ENCODE measurements at regions not wholly inside any gene's neighbourhood (a gene's known extent, or its start where the extent isn't known, plus 50 kb on each side); places are given as distances from the start of the nearest gene placed in this dataset.

DNA sequence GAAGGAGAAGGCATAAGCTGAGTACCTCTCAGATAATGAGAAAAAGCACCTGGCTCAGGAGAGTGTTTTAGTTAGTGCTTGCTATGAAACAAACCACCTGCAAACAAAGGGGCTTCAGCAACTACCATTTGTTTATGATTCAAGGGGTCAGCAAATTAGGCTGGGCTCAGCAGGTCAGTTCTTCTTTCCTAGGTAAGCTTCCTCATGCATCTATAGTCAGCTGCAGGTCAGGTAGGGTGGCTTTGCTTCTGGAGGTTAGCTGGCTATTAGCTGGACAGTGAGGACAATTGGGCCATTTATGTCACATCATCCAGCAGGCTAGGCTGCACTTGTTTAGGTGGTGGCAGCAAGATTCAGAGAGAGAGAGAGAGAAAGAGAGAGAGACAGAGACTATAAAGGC, 185.5 kb downstream of the EMX2 start:
- CTCF ChIA-PET, result no interaction called here
- POLR2A ChIA-PET (ENCODE audit: low non-redundant PET), result no interaction called here
- BruUV-seq (replicated peaks), result no TSS peak
- H3K36me3 ChIP-seq (ENCODE audit: insufficient read depth, low read length, poor library complexity, severe bottlenecking), result no peaks in the 10 kb centered on the region
- TF ChIP-seq EZH2 (IDR thresholded peaks at IDR 0.05; ENCODE audit: borderline replicate concordance, low read depth, low read length, poor library complexity, severe bottlenecking), result no peak
- TF ChIP-seq, protein P1, sequence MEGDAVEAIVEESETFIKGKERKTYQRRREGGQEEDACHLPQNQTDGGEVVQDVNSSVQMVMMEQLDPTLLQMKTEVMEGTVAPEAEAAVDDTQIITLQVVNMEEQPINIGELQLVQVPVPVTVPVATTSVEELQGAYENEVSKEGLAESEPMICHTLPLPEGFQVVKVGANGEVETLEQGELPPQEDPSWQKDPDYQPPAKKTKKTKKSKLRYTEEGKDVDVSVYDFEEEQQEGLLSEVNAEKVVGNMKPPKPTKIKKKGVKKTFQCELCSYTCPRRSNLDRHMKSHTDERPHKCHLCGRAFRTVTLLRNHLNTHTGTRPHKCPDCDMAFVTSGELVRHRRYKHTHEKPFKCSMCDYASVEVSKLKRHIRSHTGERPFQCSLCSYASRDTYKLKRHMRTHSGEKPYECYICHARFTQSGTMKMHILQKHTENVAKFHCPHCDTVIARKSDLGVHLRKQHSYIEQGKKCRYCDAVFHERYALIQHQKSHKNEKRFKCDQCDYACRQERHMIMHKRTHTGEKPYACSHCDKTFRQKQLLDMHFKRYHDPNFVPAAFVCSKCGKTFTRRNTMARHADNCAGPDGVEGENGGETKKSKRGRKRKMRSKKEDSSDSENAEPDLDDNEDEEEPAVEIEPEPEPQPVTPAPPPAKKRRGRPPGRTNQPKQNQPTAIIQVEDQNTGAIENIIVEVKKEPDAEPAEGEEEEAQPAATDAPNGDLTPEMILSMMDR (conservative IDR thresholded peaks at IDR 0.05; ENCODE audit: low read depth, low read length), result no peak
- no peak overlapping the region for H3K27ac ChIP-seq (ENCODE audit: low read depth, low read length, poor library complexity, severe bottlenecking)
- no peak overlapping the region for H3K4me3 ChIP-seq (ENCODE audit: low read depth, low read length, poor library complexity, severe bottlenecking)
- no peak for DNase-seq (ENCODE audit: low spot score)
- H3K9me3 ChIP-seq (ENCODE audit: low read depth, low read length, poor library complexity, severe bottlenecking), result no peaks in the 10 kb centered on the region
- H3K4me1 ChIP-seq (ENCODE audit: insufficient read depth, low read length, poor library complexity, severe bottlenecking), result no peaks in the 10 kb centered on the region
- intact Hi-C loops (cut with micrococcal nuclease; ENCODE audit: unreplicated experiment), result no loop called here
- H3K27me3 ChIP-seq (replicated peaks; ENCODE audit: insufficient read depth, low read depth, low read length, poor library complexity), result peaks cover 67% of the 10 kb centered on the region

DNA sequence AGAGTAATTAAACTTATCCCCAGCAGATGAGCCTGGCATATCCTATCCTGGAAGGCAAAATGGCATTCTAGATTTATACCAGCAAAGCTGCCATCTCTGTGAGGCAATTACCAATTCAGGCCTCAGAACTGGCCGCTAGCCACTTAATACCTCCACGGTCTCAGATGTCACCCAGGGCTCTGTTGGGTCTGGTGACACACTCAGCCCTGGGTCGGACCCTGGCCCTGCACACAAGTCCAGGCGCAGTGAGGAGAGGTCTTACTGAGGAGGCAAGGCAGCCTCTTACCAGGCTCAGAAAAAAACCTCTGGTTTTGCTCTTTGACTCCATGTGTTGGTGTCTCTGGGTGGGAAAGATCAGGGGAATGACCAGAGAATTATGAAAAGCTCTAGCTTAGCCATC, 186.6 kb downstream of the EMX2 start:
- Histone ChIP-seq H3K27me3 (replicated peaks; ENCODE audit: insufficient read depth, low read depth, low read length, poor library complexity) (peaks cover 72% of the 10 kb centered on the region), H3K4me1 (ENCODE audit: insufficient read depth, low read length, poor library complexity, severe bottlenecking) (no peaks in the 10 kb centered on the region), H3K9me3 (ENCODE audit: low read depth, low read length, poor library complexity, severe bottlenecking) (no peaks in the 10 kb centered on the region), H3K27ac (ENCODE audit: low read depth, low read length, poor library complexity, severe bottlenecking) (no peak overlapping the region), H3K36me3 (ENCODE audit: insufficient read depth, low read length, poor library complexity, severe bottlenecking) (no peaks in the 10 kb centered on the region), H3K4me3 (ENCODE audit: low read depth, low read length, poor library complexity, severe bottlenecking) (no peak overlapping the region)
- ChIA-PET CTCF (no interaction called here), POLR2A (ENCODE audit: low non-redundant PET) (no interaction called here)
- TF ChIP-seq EZH2 (IDR thresholded peaks at IDR 0.05; ENCODE audit: borderline replicate concordance, low read depth, low read length, poor library complexity, severe bottlenecking), result no peak
- TF ChIP-seq, protein P1 (conservative IDR thresholded peaks at IDR 0.05; ENCODE audit: low read depth, low read length), result no peak
- no peak for DNase-seq (ENCODE audit: low spot score)
- intact Hi-C loops (cut with micrococcal nuclease; ENCODE audit: unreplicated experiment), result no loop called here
- no TSS peak for BruUV-seq (replicated peaks)

DNA sequence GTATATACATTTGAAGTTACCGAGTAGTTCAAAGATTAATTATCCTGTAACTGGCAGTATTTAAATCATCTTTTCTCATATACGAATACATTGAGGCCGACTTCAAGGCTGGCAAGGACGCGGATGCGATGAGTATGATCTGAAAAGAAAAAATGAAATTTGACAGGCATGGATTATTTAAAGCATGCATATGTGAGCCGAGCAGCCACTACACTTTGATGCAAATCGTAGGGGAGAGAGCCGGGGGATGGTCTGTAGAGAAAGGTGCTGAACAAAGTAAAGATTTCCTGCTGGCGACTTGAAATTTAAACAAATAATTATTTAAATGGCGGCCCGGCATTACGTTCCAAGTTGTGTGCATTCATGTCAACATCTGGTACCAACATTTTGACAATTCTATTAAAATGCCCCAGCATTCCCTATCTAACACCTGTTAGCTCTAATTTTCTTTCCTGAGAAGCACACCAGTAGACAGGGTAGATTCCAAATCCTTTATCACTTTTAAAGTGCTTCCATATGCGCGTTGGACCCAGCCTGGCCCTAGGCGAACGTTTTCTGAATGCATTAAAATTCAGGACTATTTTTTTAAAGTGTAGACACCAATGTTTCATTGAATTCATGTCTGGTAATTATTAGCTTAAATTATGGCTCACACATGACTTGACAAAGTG, 188.7 kb downstream of the EMX2 start:
- ChIA-PET CTCF (no interaction called here), POLR2A (ENCODE audit: low non-redundant PET) (no interaction called here)
- no peaks in the 10 kb centered on the region for H3K36me3 ChIP-seq (ENCODE audit: insufficient read depth, low read length, poor library complexity, severe bottlenecking)
- intact Hi-C loops (cut with micrococcal nuclease; ENCODE audit: unreplicated experiment), result no loop called here
- no TSS peak for BruUV-seq (replicated peaks)
- TF ChIP-seq, protein P1 (conservative IDR thresholded peaks at IDR 0.05; ENCODE audit: low read depth, low read length), result no peak
- TF ChIP-seq EZH2 (IDR thresholded peaks at IDR 0.05; ENCODE audit: borderline replicate concordance, low read depth, low read length, poor library complexity, severe bottlenecking), result no peak
- H3K27ac ChIP-seq (ENCODE audit: low read depth, low read length, poor library complexity, severe bottlenecking), result no peak overlapping the region
- no peaks in the 10 kb centered on the region for H3K9me3 ChIP-seq (ENCODE audit: low read depth, low read length, poor library complexity, severe bottlenecking)
- no peak overlapping the region for H3K4me3 ChIP-seq (ENCODE audit: low read depth, low read length, poor library complexity, severe bottlenecking)
- no peaks in the 10 kb centered on the region for H3K4me1 ChIP-seq (ENCODE audit: insufficient read depth, low read length, poor library complexity, severe bottlenecking)
- no peak for DNase-seq (ENCODE audit: low spot score)
- peaks cover 93% of the 10 kb centered on the region for H3K27me3 ChIP-seq (replicated peaks; ENCODE audit: insufficient read depth, low read depth, low read length, poor library complexity)

Data from A673 (cell line).